ENCODE measurements at regions not wholly inside any gene's neighbourhood (a gene's known extent, or its start where the extent isn't known, plus 50 kb on each side); places are given as distances from the start of the nearest gene placed in this dataset.

GRCh38 chr13:100870898-100871297 lies 196.3 kb upstream of the TMTC4 start:
- Mint-ChIP-seq H3K36me3 (ENCODE audit: low read depth) (no peaks in the 10 kb centered on the region), H3K4me1 (ENCODE audit: low read depth) (peaks cover 9% of the 10 kb centered on the region), H3K9me3 (peaks cover 21% of the 10 kb centered on the region), H3K4me3 (no peak overlapping the region), H3K27me3 (ENCODE audit: low read depth) (peaks cover 10% of the 10 kb centered on the region), H3K27ac (no peak overlapping the region)
- no peak for DNase-seq (ENCODE audit: low spot score)

GRCh38 chr13:100860866-100861265 lies 186.3 kb upstream of the TMTC4 start:
- no peaks in the 10 kb centered on the region for H3K36me3 Mint-ChIP-seq (ENCODE audit: low read depth)
- no peaks in the 10 kb centered on the region for H3K27me3 Mint-ChIP-seq (ENCODE audit: low read depth)

GRCh38 chr13:100859861-100860260 lies 185.3 kb upstream of the TMTC4 start:
- Mint-ChIP-seq H3K36me3 (ENCODE audit: low read depth) (no peaks in the 10 kb centered on the region), H3K27me3 (ENCODE audit: low read depth) (no peaks in the 10 kb centered on the region), H3K4me3 (no peak overlapping the region), H3K27ac (no peak overlapping the region), H3K9me3 (peaks cover 2% of the 10 kb centered on the region), H3K4me1 (ENCODE audit: low read depth) (no peaks in the 10 kb centered on the region)
- no peak for DNase-seq (ENCODE audit: low spot score)

More at GRCh38 chr13:100860866-100861265, 186.3 kb upstream of the TMTC4 start:
- DNase-seq (ENCODE audit: low spot score) = no peak
- no peaks in the 10 kb centered on the region for H3K4me1 Mint-ChIP-seq (ENCODE audit: low read depth)
- H3K27ac Mint-ChIP-seq = no peak overlapping the region
- H3K9me3 Mint-ChIP-seq = peaks cover 4% of the 10 kb centered on the region
- H3K4me3 Mint-ChIP-seq = no peak overlapping the region

- H3K9me3 Mint-ChIP-seq = no peaks in the 10 kb centered on the region
- H3K27ac Mint-ChIP-seq = no peak overlapping the region
- no peak overlapping the region for H3K4me3 Mint-ChIP-seq
- no peaks in the 10 kb centered on the region for H3K4me1 Mint-ChIP-seq (ENCODE audit: low read depth)
- DNase-seq (ENCODE audit: low spot score) = no peak
- no peaks in the 10 kb centered on the region for H3K36me3 Mint-ChIP-seq (ENCODE audit: low read depth)
- no peaks in the 10 kb centered on the region for H3K27me3 Mint-ChIP-seq (ENCODE audit: low read depth)
These were observed 180.6 kb upstream of the TMTC4 start for GRCh38 chr13:100855151-100855550.

- no peak overlapping the region for H3K27ac Mint-ChIP-seq
- H3K9me3 Mint-ChIP-seq = no peaks in the 10 kb centered on the region
- H3K4me1 Mint-ChIP-seq (ENCODE audit: low read depth) = no peaks in the 10 kb centered on the region
- H3K36me3 Mint-ChIP-seq (ENCODE audit: low read depth) = no peaks in the 10 kb centered on the region
- no peak for DNase-seq (ENCODE audit: low spot score)
- H3K4me3 Mint-ChIP-seq = no peak overlapping the region
- no peaks in the 10 kb centered on the region for H3K27me3 Mint-ChIP-seq (ENCODE audit: low read depth)
These were observed 179.4 kb upstream of the TMTC4 start for GRCh38 chr13:100854006-100854405.

GRCh38 chr13:100853434-100853833 lies 178.8 kb upstream of the TMTC4 start:
- no peaks in the 10 kb centered on the region for H3K4me1 Mint-ChIP-seq (ENCODE audit: low read depth)

GRCh38 chr13:100852146-100852545 lies 177.6 kb upstream of the TMTC4 start:
- Mint-ChIP-seq H3K9me3 (no peaks in the 10 kb centered on the region), H3K36me3 (ENCODE audit: low read depth) (no peaks in the 10 kb centered on the region), H3K4me3 (no peak overlapping the region), H3K27me3 (ENCODE audit: low read depth) (no peaks in the 10 kb centered on the region), H3K27ac (no peak overlapping the region), H3K4me1 (ENCODE audit: low read depth) (no peaks in the 10 kb centered on the region)
- no peak for DNase-seq (ENCODE audit: low spot score)

More at GRCh38 chr13:100853434-100853833, 178.8 kb upstream of the TMTC4 start:
- H3K27me3 Mint-ChIP-seq (ENCODE audit: low read depth) = no peaks in the 10 kb centered on the region
- DNase-seq (ENCODE audit: low spot score) = no peak
- H3K27ac Mint-ChIP-seq = no peak overlapping the region
- H3K9me3 Mint-ChIP-seq = no peaks in the 10 kb centered on the region
- no peaks in the 10 kb centered on the region for H3K36me3 Mint-ChIP-seq (ENCODE audit: low read depth)
- H3K4me3 Mint-ChIP-seq = no peak overlapping the region

GRCh38 chr13:100848304-100848703 lies 173.7 kb upstream of the TMTC4 start:
- Mint-ChIP-seq H3K4me3 (no peak overlapping the region), H3K9me3 (no peaks in the 10 kb centered on the region), H3K27ac (no peak overlapping the region)

GRCh38 chr13:100845128-100845757 lies 170.6 kb upstream of the TMTC4 start:
- no peak for DNase-seq (ENCODE audit: low spot score)
- H3K27ac Mint-ChIP-seq = no peak overlapping the region
- no peak overlapping the region for H3K4me3 Mint-ChIP-seq
- no peaks in the 10 kb centered on the region for H3K36me3 Mint-ChIP-seq (ENCODE audit: low read depth)
- no peaks in the 10 kb centered on the region for H3K27me3 Mint-ChIP-seq (ENCODE audit: low read depth)
- H3K4me1 Mint-ChIP-seq (ENCODE audit: low read depth) = no peaks in the 10 kb centered on the region
- no peaks in the 10 kb centered on the region for H3K9me3 Mint-ChIP-seq

More at GRCh38 chr13:100848304-100848703, 173.7 kb upstream of the TMTC4 start:
- Mint-ChIP-seq H3K4me1 (ENCODE audit: low read depth) (no peaks in the 10 kb centered on the region), H3K27me3 (ENCODE audit: low read depth) (no peaks in the 10 kb centered on the region), H3K36me3 (ENCODE audit: low read depth) (no peaks in the 10 kb centered on the region)
- DNase-seq (ENCODE audit: low spot score) = no peak

GRCh38 chr13:100842136-100842535 lies 167.5 kb upstream of the TMTC4 start:
- Mint-ChIP-seq H3K4me1 (ENCODE audit: low read depth) (no peaks in the 10 kb centered on the region), H3K27ac (no peak overlapping the region), H3K27me3 (ENCODE audit: low read depth) (no peaks in the 10 kb centered on the region), H3K4me3 (no peak overlapping the region), H3K9me3 (no peaks in the 10 kb centered on the region), H3K36me3 (ENCODE audit: low read depth) (no peaks in the 10 kb centered on the region)
- DNase-seq (ENCODE audit: low spot score) = no peak

- no peaks in the 10 kb centered on the region for H3K27me3 Mint-ChIP-seq (ENCODE audit: low read depth)
- H3K36me3 Mint-ChIP-seq (ENCODE audit: low read depth) = no peaks in the 10 kb centered on the region
- DNase-seq (ENCODE audit: low spot score) = no peak
- H3K27ac Mint-ChIP-seq = no peak overlapping the region
- H3K4me1 Mint-ChIP-seq (ENCODE audit: low read depth) = no peaks in the 10 kb centered on the region
- H3K9me3 Mint-ChIP-seq = no peaks in the 10 kb centered on the region
- no peak overlapping the region for H3K4me3 Mint-ChIP-seq
These were observed 163.8 kb upstream of the TMTC4 start for GRCh38 chr13:100838387-100838786.

GRCh38 chr13:100837631-100838030 lies 163.0 kb upstream of the TMTC4 start:
- Mint-ChIP-seq H3K9me3 (no peaks in the 10 kb centered on the region), H3K4me3 (no peak overlapping the region), H3K27ac (no peak overlapping the region), H3K4me1 (ENCODE audit: low read depth) (no peaks in the 10 kb centered on the region), H3K27me3 (ENCODE audit: low read depth) (no peaks in the 10 kb centered on the region), H3K36me3 (ENCODE audit: low read depth) (no peaks in the 10 kb centered on the region)
- no peak for DNase-seq (ENCODE audit: low spot score)

GRCh38 chr13:100836711-100837110 lies 162.1 kb upstream of the TMTC4 start:
- H3K27me3 Mint-ChIP-seq (ENCODE audit: low read depth) = no peaks in the 10 kb centered on the region
- DNase-seq (ENCODE audit: low spot score) = no peak
- no peaks in the 10 kb centered on the region for H3K4me1 Mint-ChIP-seq (ENCODE audit: low read depth)
- H3K4me3 Mint-ChIP-seq = no peak overlapping the region
- no peaks in the 10 kb centered on the region for H3K36me3 Mint-ChIP-seq (ENCODE audit: low read depth)
- H3K27ac Mint-ChIP-seq = no peak overlapping the region
- peaks cover 5% of the 10 kb centered on the region for H3K9me3 Mint-ChIP-seq

- Mint-ChIP-seq H3K27me3 (ENCODE audit: low read depth) (no peaks in the 10 kb centered on the region), H3K36me3 (ENCODE audit: low read depth) (no peaks in the 10 kb centered on the region), H3K9me3 (peaks cover 7% of the 10 kb centered on the region), H3K4me3 (no peak overlapping the region), H3K4me1 (ENCODE audit: low read depth) (no peaks in the 10 kb centered on the region), H3K27ac (no peak overlapping the region)
- DNase-seq (ENCODE audit: low spot score) = no peak
These were observed 161.1 kb upstream of the TMTC4 start for GRCh38 chr13:100835695-100836094.

GRCh38 chr13:100833427-100833826 lies 158.8 kb upstream of the TMTC4 start:
- no peak overlapping the region for H3K4me3 Mint-ChIP-seq
- H3K36me3 Mint-ChIP-seq (ENCODE audit: low read depth) = no peaks in the 10 kb centered on the region
- DNase-seq (ENCODE audit: low spot score) = no peak
- no peaks in the 10 kb centered on the region for H3K4me1 Mint-ChIP-seq (ENCODE audit: low read depth)
- H3K27ac Mint-ChIP-seq = no peak overlapping the region
- H3K9me3 Mint-ChIP-seq = peaks cover 7% of the 10 kb centered on the region
- no peaks in the 10 kb centered on the region for H3K27me3 Mint-ChIP-seq (ENCODE audit: low read depth)

Measured in T-helper 2 cell treated with Interferon-gamma antibody and Interleukin-4, amounts not matched to agents 5 μg/mL and 100 μg/mL, for 36 hours (primary cell).